RWPE2 (cell line): ENCODE measurements at regions not wholly inside any gene's neighbourhood (a gene's known extent, or its start where the extent isn't known, plus 50 kb on each side); places are given as distances from the start of the nearest gene placed in this dataset.

ENCODE experiments used
- ATAC-seq: fragments of 200-7000 bp; cut with Tn5 transposase; 3 replicates; pipeline ENCODE4 v1.9.1; 2021; ENCODE audit warnings: low read depth
- DNase-seq: peaks from one replicate; pipeline ENCODE4 v3.0.0-alpha.2; 2020; ENCODE audit warnings: low spot score
- H3K27ac ChIP-seq: fragments of 450-650 bp; 2 replicates; pipeline ENCODE4 v1.5.1; 2017; ENCODE audit warnings: mild to moderate bottlenecking; ENCODE audit not compliant: poor library complexity, severe bottlenecking
- H3K27me3 ChIP-seq: fragments of 250-450 bp; sonication (Bioruptor Pico); 2 replicates; pipeline ENCODE4 v1.5.1; 2021; ENCODE audit warnings: mild to moderate bottlenecking, moderate library complexity; ENCODE audit not compliant: insufficient read depth, poor library complexity, severe bottlenecking
- H3K36me3 ChIP-seq: fragments of 250-450 bp; sonication (Bioruptor Pico); 2 replicates; pipeline ENCODE4 v1.5.1; 2020; ENCODE audit warnings: low read depth, mild to moderate bottlenecking, moderate library complexity
- H3K4me1 ChIP-seq: fragments of 250-450 bp; sonication (Bioruptor Pico); 2 replicates; pipeline ENCODE4 v1.5.1; 2021; ENCODE audit warnings: mild to moderate bottlenecking, moderate library complexity; ENCODE audit not compliant: insufficient read depth, poor library complexity, severe bottlenecking
- H3K4me3 ChIP-seq: fragments of 250-450 bp; sonication (Bioruptor Pico); 2 replicates; pipeline ENCODE4 v1.5.1; 2021; ENCODE audit warnings: mild to moderate bottlenecking, moderate library complexity; ENCODE audit not compliant: severe bottlenecking
- H3K9me3 ChIP-seq: fragments of 250-450 bp; sonication (Bioruptor Pico); 2 replicates; pipeline ENCODE4 v1.5.1; 2021; ENCODE audit warnings: mild to moderate bottlenecking, moderate library complexity; ENCODE audit not compliant: severe bottlenecking
- CTCF ChIP-seq: fragments of 450-650 bp; IDR thresholded peaks from one replicate; pipeline ENCODE4 v1.5.1; 2017; ENCODE audit warnings: mild to moderate bottlenecking, moderate library complexity; ENCODE audit not compliant: poor library complexity, severe bottlenecking

DNA sequence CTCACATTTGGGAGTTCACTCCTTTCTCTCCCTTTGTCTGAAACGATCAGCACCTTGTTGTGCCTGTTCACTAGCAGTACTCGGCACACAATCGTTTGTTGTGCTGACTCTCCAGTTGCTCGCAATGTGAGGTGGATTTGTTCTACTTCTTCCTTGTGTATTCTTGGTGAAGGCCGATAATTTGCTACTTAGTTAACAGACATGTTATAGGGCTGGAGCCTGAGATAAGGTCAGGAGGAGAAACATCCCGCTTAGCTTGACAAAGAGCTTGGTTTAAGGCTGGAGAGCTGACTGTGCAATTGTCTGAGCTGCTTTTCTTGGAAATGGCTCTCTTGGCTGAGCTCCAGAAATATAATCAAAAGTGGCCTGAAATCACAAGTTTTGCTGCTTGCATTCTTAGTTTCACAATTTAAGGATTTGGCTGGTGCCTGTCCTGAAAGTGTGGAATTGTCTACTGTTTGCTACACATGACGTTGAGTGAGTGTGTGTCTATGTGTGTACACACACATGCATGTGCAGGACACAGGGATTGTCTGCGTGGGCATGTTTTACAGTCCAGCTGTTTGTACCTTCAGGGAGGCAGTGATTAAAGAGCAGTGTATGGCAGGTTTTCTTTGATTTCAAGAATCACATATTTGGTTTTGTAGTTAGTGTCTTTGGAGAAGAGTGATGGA, 77.7 kb downstream of the ARF6 start:
- no peak for ATAC-seq
- TF ChIP-seq CTCF, result no peak
- Histone ChIP-seq H3K9me3 (no peaks in the 10 kb centered on the region), H3K4me3 (no peak overlapping the region), H3K27ac (peak overlapping the region; percentile 87), H3K27me3 (no peaks in the 10 kb centered on the region), H3K4me1 (peaks cover 52% of the 10 kb centered on the region), H3K36me3 (no peaks in the 10 kb centered on the region)
- no peak for DNase-seq

DNA sequence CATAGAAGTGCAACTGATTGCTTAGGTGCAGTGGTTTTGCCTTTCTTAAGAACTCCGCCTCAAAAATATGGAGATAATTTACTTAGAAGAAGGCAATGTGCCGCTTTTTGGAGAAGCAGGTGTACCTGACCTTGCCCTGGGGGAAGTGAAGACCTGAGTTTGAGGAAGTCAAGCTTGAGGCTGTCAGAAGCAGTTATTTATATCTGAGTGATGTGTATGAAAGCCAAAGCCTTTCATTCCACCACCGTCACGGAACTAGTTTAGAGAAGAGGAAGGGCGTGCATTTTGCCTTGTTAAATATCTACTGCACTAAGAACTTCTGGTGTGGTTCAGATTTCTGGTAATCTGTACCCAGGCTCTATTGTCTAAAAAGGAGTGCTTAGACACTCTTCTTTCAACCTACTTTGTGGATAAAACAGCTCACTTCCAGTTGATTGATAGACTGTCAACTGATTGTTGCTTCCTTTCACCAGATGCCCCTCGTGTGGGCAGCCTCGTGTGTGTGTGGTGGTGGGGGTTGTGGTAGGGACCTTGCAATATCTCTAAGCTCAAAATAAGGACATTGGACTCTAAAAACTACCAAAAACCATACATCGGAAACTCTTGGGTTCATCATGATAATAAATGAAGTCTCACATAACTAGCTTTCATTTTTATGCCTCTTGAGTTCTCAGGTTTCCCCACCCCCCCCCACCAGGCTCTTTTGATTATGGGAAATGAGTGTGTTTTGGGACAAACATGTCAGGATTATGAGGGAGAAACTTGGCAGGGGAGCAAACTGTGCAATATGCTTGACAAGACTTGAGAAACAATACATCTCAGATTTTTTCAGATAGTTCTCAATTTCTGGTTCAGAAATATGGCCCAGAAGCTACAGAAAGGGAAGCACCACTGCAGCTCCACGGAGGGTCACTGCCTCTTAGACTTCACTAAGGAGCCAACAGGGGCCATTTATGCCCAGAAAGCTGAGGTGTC, 78.6 kb downstream of the ARF6 start:
- Histone ChIP-seq H3K9me3 (no peaks in the 10 kb centered on the region), H3K27me3 (no peaks in the 10 kb centered on the region), H3K4me3 (no peak overlapping the region), H3K36me3 (no peaks in the 10 kb centered on the region), H3K27ac (peak overlapping the region; percentile 87), H3K4me1 (peaks cover 53% of the 10 kb centered on the region)
- DNase-seq, result no peak
- ATAC-seq, result 0 out of 3 replicates have a peak, but pooled peaks have one; percentile 1
- no peak for TF ChIP-seq CTCF

DNA sequence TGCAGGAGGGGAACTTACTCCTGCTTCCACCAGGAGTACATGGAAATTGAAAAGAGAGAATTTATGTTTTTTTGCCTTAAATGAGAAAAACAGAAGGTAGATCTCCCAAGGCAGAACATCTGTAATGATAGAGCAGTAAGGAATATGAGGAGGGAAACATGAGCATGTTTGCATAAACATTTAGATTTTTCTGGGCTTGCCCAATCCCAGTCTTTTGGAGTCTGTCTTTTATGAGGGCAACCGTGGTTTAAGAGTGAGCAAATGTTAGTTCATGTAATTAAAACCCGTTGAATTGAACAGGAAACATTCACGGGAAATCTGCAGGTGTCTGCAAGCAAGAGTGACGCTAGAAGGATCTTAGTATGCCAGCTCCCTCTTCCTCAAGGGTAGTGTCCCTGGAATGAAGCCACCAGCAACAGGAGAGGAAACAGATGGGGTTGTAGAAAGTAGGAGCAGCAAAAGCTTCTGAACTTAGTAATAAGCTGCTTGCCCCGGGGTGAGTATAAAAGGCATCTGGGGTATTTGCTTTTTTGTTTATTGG, 79.3 kb downstream of the ARF6 start:
- TF ChIP-seq CTCF, result no peak
- peak overlapping the region; percentile 87 for H3K27ac ChIP-seq
- H3K9me3 ChIP-seq, result no peaks in the 10 kb centered on the region
- peak; percentile 60 for ATAC-seq
- no peaks in the 10 kb centered on the region for H3K27me3 ChIP-seq
- no peak overlapping the region for H3K4me3 ChIP-seq
- peaks cover 53% of the 10 kb centered on the region for H3K4me1 ChIP-seq
- no peaks in the 10 kb centered on the region for H3K36me3 ChIP-seq
- no peak for DNase-seq

DNA sequence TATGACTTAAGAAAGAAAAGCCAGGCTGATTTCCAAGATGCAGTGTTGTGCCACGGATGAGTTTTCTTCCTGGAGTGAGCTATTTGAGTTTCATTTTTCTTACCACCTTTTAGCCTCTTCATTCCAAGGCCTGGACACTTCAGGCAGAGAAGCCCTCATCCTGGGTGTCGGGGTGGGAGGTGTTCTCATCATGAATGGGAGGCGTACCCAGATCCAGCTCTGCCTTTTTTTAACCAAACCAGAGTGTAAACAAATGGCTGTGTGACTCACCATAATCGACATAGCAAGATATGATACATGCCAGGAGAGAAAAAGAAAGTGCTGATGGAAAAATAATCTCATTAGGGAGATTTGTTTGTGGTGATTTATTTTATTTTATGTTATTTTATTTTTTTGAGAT, 79.9 kb downstream of the ARF6 start:
- no peak overlapping the region for H3K4me3 ChIP-seq
- H3K27me3 ChIP-seq, result no peaks in the 10 kb centered on the region
- no peaks in the 10 kb centered on the region for H3K9me3 ChIP-seq
- no peak for DNase-seq
- no peaks in the 10 kb centered on the region for H3K36me3 ChIP-seq
- ATAC-seq, result peak; percentile 90
- H3K27ac ChIP-seq, result peak overlapping the region; percentile 87
- TF ChIP-seq CTCF, result no peak
- peaks cover 50% of the 10 kb centered on the region for H3K4me1 ChIP-seq
